ENCODE measurements at regions not wholly inside any gene's neighbourhood (a gene's known extent, or its start where the extent isn't known, plus 50 kb on each side); places are given as distances from the start of the nearest gene placed in this dataset.

DNA sequence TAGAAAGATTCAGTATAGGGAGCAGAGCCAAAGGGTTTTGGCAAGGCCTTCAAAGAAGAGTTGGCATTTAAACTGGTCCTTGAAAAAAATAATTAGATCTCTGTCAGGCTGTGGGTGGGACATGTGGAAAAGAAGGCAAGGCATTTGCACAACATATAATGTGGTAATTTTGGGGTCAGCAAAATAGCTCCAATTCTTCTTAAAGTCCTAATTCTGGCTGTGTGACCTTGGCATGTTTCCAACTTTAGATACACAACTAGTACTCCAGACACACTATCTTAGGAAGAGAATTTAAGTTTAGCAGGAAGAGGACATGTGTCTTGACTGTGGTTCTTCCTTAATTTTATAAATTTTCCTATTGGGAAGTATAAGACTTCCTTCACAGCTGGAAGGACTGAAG is 206.3 kb downstream of the PCDH17 start:
- TF ChIP-seq TAF1 (IDR thresholded peaks at IDR 0.05; ENCODE audit: borderline replicate concordance, low read depth, low read length) (no peak), POLR2A (IDR thresholded peaks at IDR 0.05; ENCODE audit: low read depth, low read length) (no peak)

Data from GM12892 (cell line).